ENCODE measurements at regions not wholly inside any gene's neighbourhood (a gene's known extent, or its start where the extent isn't known, plus 50 kb on each side); places are given as distances from the start of the nearest gene placed in this dataset.

DNA sequence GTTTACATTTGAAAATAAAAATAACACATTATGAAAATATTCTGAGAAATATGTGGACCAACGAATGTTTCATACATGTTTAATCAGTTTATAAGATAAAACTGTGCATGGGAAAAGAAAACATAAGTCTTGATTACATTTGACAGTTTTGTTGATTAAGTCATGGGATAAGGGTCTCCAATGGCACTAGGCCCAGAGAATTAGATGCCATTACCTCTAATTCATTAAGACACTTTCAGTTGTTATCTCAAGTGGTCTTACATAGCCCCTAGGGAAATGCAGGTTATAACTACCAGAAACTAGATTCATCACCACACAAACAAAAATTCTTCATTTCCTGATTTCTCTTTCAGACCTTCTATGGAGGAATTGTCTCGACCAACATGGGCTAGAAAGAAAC, 300.8 kb downstream of the PCDH7 start:
- Histone ChIP-seq H3K79me2 (ENCODE audit: insufficient read depth, low read length) (no peaks in the 10 kb centered on the region), H3K36me3 (ENCODE audit: insufficient read depth, low read length) (no peaks in the 10 kb centered on the region), H2AFZ (ENCODE audit: low read length) (no peak overlapping the region), H3F3A (ENCODE audit: low read depth) (no peaks in the 10 kb centered on the region), H3K27me3 (ENCODE audit: insufficient read depth, low read length, poor library complexity, severe bottlenecking) (no peaks in the 10 kb centered on the region), H3K9me2 (replicated peaks; ENCODE audit: low read depth, low read length) (no peaks in the 10 kb centered on the region), H3K9ac (ENCODE audit: low read depth, low read length, poor library complexity, severe bottlenecking) (no peak overlapping the region), H3K9me3 (ENCODE audit: insufficient read depth, low read depth, low read length) (no peaks in the 10 kb centered on the region), H3K4me1 (ENCODE audit: insufficient read depth, low read length, poor library complexity, severe bottlenecking) (no peaks in the 10 kb centered on the region), H3K4me2 (ENCODE audit: low read depth, low read length, poor library complexity, severe bottlenecking) (no peak overlapping the region), H4K20me1 (ENCODE audit: insufficient read depth, low read length, poor library complexity, severe bottlenecking) (no peaks in the 10 kb centered on the region), H3K4me3 (ENCODE audit: low read length, poor library complexity, severe bottlenecking) (no peak overlapping the region)
- TF ChIP-seq, protein P1, sequence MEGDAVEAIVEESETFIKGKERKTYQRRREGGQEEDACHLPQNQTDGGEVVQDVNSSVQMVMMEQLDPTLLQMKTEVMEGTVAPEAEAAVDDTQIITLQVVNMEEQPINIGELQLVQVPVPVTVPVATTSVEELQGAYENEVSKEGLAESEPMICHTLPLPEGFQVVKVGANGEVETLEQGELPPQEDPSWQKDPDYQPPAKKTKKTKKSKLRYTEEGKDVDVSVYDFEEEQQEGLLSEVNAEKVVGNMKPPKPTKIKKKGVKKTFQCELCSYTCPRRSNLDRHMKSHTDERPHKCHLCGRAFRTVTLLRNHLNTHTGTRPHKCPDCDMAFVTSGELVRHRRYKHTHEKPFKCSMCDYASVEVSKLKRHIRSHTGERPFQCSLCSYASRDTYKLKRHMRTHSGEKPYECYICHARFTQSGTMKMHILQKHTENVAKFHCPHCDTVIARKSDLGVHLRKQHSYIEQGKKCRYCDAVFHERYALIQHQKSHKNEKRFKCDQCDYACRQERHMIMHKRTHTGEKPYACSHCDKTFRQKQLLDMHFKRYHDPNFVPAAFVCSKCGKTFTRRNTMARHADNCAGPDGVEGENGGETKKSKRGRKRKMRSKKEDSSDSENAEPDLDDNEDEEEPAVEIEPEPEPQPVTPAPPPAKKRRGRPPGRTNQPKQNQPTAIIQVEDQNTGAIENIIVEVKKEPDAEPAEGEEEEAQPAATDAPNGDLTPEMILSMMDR (conservative IDR thresholded peaks at IDR 0.05; ENCODE audit: low read length), result no peak
- TF ChIP-seq EZH2phosphoT487 (IDR thresholded peaks at IDR 0.05; ENCODE audit: borderline replicate concordance), result no peak

DNA sequence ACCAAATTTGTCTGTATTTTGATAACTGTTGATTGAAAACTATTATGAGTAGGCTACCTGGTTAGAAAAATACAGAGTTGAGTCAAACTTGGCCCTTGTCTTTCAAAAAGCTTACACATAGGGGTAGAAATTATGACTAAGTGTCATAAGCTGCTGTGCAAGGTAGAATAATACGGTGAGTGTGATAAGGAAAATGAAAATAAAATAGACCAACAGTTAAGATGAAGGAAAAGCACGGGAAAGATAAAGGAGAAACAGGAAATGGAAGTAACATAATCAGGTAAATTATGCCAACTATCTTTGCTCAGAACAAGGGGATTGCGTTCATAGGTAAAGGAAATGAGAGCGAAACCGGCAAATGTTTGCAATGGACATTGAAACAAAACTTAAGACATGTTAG, 302.5 kb downstream of the PCDH7 start:
- no peaks in the 10 kb centered on the region for H3K36me3 ChIP-seq (ENCODE audit: insufficient read depth, low read length)
- H3K9me2 ChIP-seq (replicated peaks; ENCODE audit: low read depth, low read length), result no peaks in the 10 kb centered on the region
- TF ChIP-seq EZH2phosphoT487 (IDR thresholded peaks at IDR 0.05; ENCODE audit: borderline replicate concordance), result no peak
- TF ChIP-seq, protein P1 (conservative IDR thresholded peaks at IDR 0.05; ENCODE audit: low read length), result no peak
- H3K4me3 ChIP-seq (ENCODE audit: low read length, poor library complexity, severe bottlenecking), result no peak overlapping the region
- H3F3A ChIP-seq (ENCODE audit: low read depth), result no peaks in the 10 kb centered on the region
- H2AFZ ChIP-seq (ENCODE audit: low read length), result no peak overlapping the region
- no peaks in the 10 kb centered on the region for H4K20me1 ChIP-seq (ENCODE audit: insufficient read depth, low read length, poor library complexity, severe bottlenecking)
- no peaks in the 10 kb centered on the region for H3K4me1 ChIP-seq (ENCODE audit: insufficient read depth, low read length, poor library complexity, severe bottlenecking)
- H3K4me2 ChIP-seq (ENCODE audit: low read depth, low read length, poor library complexity, severe bottlenecking), result no peak overlapping the region
- H3K9me3 ChIP-seq (ENCODE audit: insufficient read depth, low read depth, low read length), result no peaks in the 10 kb centered on the region
- no peak overlapping the region for H3K9ac ChIP-seq (ENCODE audit: low read depth, low read length, poor library complexity, severe bottlenecking)
- H3K27me3 ChIP-seq (ENCODE audit: insufficient read depth, low read length, poor library complexity, severe bottlenecking), result no peaks in the 10 kb centered on the region
- no peaks in the 10 kb centered on the region for H3K79me2 ChIP-seq (ENCODE audit: insufficient read depth, low read length)

DNA sequence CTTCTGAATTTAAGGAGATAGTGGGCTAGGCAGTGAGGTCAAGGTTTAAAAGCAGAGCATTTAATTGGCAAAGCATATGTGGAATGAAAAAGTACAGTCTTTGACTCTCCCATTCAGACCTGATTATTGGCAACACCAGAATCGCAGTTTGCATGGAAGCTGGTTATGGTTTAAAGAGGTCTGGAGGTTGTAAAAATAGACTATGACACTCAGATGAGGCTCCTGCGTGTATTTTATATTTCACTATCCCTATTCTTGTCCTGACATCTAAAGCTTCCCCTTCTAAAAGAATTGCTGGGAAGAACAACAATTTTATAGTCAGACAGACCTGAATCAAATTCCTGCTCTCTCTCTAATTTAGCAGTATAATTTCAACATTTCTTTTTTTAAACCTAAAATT, 302.9 kb downstream of the PCDH7 start:
- Histone ChIP-seq H3K9me2 (replicated peaks; ENCODE audit: low read depth, low read length) (no peaks in the 10 kb centered on the region), H4K20me1 (ENCODE audit: insufficient read depth, low read length, poor library complexity, severe bottlenecking) (no peaks in the 10 kb centered on the region), H3K4me1 (ENCODE audit: insufficient read depth, low read length, poor library complexity, severe bottlenecking) (no peaks in the 10 kb centered on the region), H3K9ac (ENCODE audit: low read depth, low read length, poor library complexity, severe bottlenecking) (no peak overlapping the region), H3K27me3 (ENCODE audit: insufficient read depth, low read length, poor library complexity, severe bottlenecking) (no peaks in the 10 kb centered on the region), H2AFZ (ENCODE audit: low read length) (no peak overlapping the region), H3K9me3 (ENCODE audit: insufficient read depth, low read depth, low read length) (no peaks in the 10 kb centered on the region), H3F3A (ENCODE audit: low read depth) (no peaks in the 10 kb centered on the region), H3K36me3 (ENCODE audit: insufficient read depth, low read length) (no peaks in the 10 kb centered on the region), H3K4me3 (ENCODE audit: low read length, poor library complexity, severe bottlenecking) (no peak overlapping the region), H3K4me2 (ENCODE audit: low read depth, low read length, poor library complexity, severe bottlenecking) (no peak overlapping the region), H3K79me2 (ENCODE audit: insufficient read depth, low read length) (no peaks in the 10 kb centered on the region)
- TF ChIP-seq, protein P1 (conservative IDR thresholded peaks at IDR 0.05; ENCODE audit: low read length), result no peak
- no peak for TF ChIP-seq EZH2phosphoT487 (IDR thresholded peaks at IDR 0.05; ENCODE audit: borderline replicate concordance)

All from Loucy (cell line).